HG02973 (cell line): ENCODE measurements at regions not wholly inside any gene's neighbourhood (a gene's known extent, or its start where the extent isn't known, plus 50 kb on each side); places are given as distances from the start of the nearest gene placed in this dataset.

Experiments used
- ATAC-seq: cut with Tn5 transposase; IDR thresholded peaks from one replicate; pipeline ENCODE4 v1.9.1; 2021; ENCODE audit warnings: moderate library complexity; ENCODE audit not compliant: unreplicated experiment

DNA sequence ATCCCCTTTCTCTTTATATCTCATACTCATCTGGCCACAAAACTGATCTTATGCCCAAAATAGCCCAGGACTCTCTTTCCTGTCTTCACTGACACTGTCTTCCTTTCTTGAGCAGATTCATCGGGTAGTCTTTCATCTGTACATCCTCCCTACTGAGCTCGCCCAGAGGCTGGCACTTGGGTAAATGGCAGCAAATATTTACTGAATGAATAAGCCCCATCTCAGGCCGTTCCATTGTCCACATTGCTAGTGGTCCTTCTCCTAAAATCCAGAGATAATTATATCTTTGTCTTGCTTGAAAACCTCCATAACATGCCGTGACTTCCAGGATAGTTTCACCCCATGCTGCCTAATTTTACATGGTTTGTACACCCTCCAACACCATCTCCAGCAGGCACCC is 158.1 kb upstream of the SDK2 start:
- ATAC-seq: no peak

GRCh38 chr17:73802871-73803270 is 158.6 kb upstream of the SDK2 start:
- ATAC-seq: no peak

DNA sequence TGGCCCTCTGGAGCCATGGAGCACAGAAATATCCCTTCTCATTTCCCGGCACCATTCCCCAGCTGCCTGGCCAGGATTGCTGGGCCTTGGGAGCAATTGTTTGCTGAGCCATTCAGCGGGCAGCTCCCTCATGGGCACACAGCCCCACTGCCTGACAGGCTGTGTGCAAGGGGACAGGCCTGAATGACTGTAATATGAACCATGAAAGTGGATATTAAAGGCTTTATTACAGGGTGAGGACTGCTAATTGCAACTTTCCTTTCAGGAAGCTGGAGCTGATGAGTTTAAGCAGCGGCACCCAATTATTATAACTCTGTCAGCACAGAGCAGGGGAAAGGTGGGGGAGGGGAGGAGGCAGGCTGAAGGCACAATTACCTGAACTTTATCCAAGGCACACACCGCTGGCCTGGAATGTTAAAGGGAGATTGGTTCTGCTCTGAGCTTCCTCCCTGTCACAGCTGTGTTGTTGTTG is 159.8 kb upstream of the SDK2 start:
- no peak for ATAC-seq

GRCh38 chr17:73806768-73807167 is 162.5 kb upstream of the SDK2 start:
- ATAC-seq: no peak

- ATAC-seq: no peak
Measured at GRCh38 chr17:73813201-73813600, 169.0 kb upstream of the SDK2 start.

- no peak for ATAC-seq
Measured at GRCh38 chr17:73814075-73814474, 169.8 kb upstream of the SDK2 start.

- ATAC-seq: no peak
Measured at GRCh38 chr17:73815474-73815873, 171.2 kb upstream of the SDK2 start.

DNA sequence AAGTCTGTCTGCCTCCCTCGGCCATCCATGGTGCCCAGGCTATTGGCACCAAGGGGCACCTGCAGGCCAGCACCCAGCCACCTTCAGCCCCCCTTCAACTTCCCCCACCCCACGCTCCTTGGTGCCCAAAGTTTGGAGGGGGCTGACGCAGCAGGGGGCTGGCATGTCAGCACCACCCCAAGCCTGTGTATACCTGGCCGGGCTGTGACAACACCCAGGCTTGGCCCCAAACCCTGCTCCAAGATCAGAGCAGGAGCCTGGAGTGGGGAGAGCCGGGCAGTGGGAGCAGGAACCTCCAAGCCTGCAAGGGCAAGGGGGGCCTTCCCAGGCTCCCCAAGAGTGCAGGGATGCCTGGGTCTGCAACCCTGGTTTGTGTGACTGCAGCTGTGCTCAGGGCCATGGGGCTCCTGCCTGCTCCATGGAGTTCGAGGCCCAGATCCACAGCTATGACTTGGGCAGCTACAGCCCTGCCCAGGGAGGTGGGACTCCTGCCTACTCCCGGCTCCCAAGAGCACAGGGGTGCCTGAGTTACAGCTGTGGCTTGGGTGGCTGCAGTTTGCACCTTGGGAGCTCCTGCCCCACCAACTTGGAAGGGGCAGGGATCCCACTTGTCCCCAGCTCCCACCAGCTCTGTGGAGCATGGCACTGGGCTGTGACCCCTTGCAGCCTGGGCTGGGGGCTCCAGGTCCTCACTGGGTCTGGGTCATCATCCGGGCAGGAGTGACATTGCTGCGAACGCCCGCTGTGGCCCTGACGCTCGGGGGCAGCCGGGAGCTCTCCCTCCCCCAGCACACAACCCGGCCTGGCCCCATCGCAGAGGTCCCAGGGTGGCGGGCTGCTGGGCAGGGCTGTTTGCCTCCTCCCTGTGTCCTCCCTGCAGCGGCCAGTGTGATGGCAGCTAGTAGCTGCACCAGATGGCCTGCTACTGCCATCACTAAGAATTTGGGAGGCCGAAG is 175.5 kb upstream of the SDK2 start:
- no peak for ATAC-seq

DNA sequence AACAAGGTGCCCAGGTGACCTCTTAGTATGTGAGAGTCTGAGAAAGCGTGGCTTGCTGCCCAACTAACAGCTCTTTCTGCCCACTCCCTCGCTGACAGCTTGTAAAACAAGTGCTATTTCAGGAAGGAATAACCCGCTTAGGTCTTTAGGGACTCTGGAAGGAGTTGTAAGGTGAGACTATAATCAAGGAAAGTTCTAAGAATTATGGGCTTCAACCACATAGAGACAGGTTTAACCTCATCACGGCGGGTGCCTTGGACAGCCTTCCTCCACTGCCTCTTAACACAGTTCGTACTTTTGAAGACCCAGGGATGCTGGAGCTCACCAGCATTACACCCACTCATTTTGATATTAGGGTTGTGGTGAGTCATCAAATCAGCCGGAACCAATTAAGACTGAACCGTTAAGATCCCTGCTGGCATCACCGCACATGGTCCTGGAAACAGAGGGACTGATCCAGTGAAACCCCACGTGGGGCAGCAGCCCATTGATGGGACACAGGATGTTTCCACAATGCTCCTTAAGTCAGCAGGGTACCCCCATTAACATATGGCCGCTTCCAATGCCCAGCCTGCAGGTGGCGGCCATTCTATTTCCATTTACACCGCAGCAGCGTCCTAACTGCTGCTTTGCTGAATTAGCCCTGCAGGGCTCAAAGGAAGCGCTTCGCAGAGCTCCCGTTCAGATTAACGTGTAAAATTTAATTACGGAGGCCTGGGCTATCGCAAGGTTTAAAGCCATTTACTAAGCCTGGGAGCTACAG is 176.6 kb upstream of the SDK2 start:
- no peak for ATAC-seq

DNA sequence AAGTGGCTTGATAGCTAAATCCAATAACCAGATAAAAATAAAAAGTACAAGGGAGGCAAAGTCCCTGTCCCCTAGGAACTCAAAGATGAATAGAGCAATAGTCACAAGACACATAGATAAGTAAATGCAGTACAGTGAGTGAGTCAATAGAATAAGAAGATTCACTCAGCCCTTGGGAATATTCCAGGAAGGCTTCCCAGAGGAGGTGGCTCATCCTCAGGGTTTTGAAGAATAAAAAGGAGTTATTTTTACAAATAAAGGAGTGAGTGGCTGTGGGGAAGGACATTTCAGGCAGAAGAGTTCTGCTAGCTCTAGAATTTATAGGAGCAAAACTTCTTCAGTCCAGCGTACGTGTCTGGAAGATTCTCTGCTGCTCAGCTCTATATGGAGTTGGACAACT is 177.4 kb upstream of the SDK2 start:
- no peak for ATAC-seq

GRCh38 chr17:73822371-73822770 is 178.1 kb upstream of the SDK2 start:
- ATAC-seq: no peak

DNA sequence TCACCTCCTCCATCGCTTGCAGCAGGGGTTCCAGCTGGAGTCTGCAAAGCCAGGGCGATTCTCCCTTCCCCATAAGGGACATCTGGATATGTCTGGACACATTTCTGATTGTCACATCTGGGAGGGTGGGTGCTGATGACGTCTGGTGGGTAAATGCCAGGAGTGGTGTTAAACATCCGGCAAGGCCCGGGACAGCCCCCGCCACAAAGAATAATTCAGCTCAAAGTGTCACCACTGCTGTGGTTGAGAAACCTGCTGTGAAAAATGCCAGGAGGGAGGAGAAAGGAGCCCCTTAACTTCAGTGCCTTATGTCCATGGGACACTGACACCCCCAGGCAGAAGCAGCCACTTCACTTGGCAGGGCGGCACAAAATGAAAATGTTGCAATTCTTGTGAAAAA is 179.4 kb upstream of the SDK2 start:
- ATAC-seq: no peak

DNA sequence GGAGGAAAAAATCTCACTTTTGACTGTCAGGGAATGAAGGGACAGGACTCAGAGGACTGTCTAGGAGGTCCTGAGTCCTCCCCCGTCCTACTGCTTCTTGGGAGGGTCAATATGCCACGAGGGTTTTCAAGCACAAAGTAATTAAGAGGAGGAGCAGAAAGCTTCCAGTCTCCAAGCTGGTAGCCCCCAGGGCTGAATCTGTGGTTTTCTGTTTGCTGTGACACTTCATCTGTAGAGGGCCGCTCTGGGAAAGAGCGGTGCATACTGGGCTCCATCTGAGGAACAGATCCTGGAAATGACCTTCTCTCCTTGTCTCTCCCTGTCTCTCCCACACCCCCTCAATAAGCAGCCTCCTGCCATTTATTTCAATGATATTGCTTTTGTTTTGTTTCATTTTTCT is 180.1 kb upstream of the SDK2 start:
- no peak for ATAC-seq

DNA sequence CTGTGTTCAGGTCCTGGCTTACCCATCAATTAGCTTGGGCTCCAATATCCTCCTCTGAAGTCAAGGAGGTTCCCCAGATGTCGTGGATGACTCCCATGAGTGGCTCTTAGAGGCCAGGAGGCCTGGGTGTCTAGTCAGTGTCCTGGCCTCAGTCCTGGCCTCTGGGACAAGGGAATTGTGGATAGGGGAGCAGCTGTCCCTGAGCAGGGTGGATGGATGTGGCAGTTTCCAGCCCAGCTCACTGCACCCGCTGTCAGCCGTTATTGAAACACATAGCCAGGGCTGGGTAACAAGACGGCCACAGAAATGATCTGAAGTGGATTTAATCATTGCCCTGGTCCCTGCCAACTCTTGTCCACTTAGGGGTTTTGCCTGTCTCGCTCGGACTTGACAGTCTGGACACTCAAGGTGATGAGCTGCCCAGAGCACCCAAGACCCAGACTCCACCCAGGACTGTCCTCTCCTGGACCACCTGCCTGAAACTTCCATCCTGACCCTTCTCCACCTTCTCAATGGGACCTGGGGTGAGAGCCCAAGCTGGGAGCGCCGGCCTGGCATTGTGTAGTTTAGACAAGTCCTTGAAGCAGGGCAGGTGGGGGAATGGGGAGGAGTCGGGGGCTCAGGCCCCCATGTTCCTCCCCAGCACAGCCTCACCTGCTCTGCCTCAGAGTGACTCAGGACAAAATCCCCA is 182.1 kb upstream of the SDK2 start:
- no peak for ATAC-seq

DNA sequence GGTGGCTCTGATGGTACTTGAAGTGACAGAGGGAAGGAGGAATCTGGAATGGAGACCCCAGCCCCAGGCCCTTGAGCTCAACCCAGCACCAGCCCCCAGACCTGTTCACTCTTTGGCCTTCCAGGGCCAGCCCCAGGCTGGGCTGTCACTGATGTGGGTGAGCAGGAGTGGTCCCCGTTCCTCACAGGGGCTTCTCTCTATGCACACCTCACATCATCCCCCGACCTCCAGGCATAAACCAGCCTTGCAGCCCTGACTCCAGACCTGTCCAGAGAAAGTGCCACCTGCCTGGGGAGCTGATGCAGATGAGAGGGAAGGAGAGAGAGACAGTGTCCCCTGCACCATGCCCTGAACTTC is 182.6 kb upstream of the SDK2 start:
- no peak for ATAC-seq

- no peak for ATAC-seq
Measured at GRCh38 chr17:73827627-73828291, 183.5 kb upstream of the SDK2 start.

- ATAC-seq: no peak
Measured at GRCh38 chr17:73829676-73830280, 185.5 kb upstream of the SDK2 start.

DNA sequence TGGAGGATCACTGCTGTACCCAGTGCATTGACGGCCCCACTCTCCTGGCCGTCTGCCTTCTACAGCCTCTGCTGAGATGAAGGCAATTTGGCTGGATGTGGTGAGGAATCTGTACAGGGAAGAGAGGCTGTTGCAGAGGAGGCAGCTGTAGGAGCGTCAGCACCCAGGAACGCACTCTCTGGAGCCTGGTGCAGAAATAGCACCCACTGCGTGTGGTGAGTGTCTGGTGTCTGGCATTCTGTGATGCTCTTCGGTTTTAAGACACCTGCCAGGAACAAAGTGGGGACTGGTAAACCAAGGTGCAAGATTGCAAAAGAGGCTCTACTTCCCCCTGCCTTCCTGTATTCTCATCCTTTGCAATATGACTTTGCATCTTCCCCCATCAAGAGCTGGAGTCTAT is 187.5 kb upstream of the SDK2 start:
- no peak for ATAC-seq

DNA sequence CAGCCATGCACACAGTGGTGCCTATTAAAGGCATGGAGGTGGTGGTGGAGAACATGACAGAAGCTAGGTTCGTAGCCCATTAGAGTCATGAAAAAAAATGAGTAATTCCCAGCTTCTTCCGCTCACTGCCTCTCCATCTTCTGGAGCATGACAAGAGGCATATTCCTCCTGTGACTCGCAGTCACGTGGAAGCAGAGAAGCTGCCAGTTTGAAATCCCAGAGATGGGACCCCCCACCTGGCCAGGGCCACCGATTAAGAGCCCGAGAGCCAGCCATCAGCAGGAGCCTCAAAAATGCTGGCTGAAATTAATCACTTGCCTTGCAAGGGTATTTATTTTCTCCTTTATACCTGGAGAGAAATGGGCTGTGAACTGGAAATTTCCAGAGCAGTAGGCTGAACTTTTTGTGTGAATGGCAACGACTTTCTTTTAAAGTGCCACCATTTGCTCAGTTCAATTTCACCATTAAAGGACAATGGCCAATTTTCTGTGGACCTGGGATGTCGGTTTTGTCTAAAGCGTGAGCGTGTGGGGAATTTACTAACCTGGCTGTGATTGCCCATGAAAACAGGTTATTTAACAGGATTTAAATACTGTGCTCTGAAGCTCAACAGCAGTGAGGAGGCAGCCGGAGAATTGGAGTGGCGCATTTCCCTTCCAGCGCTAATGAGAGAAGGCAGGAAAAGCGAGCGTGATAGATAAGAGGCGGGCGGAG is 189.7 kb upstream of the SDK2 start:
- ATAC-seq: no peak
